Sigmoid colon (tissue), 6 donors: ENCODE measurements at regions not wholly inside any gene's neighbourhood (a gene's known extent, or its start where the extent isn't known, plus 50 kb on each side); places are given as distances from the start of the nearest gene placed in this dataset.

ENCODE experiments used
- DNase-seq: peaks from one replicate; pipeline ENCODE4 v3.0.0-alpha.2; 2019
- H3K27ac ChIP-seq, 4 donors: fragments of 200-600 bp; sonication (generic); one replicate each; pipeline ENCODE4 v1.5.1; 2016 to 2019; ENCODE audit warnings: mild to moderate bottlenecking in 1 of 4
- H3K27me3 ChIP-seq, 3 donors: fragments of 200-600 bp; sonication (generic); one replicate each; pipeline ENCODE4 v1.5.1; 2019; ENCODE audit warnings: mild to moderate bottlenecking in 1 of 3
- H3K36me3 ChIP-seq, 4 donors: fragments of 200-600 bp; sonication (generic); one replicate each; pipeline ENCODE4 v1.5.1; 2016 to 2019
- H3K4me1 ChIP-seq, 4 donors: fragments of 200-600 bp; sonication (generic); one replicate each; pipeline ENCODE4 v1.5.1; 2017 to 2019
- H3K4me3 ChIP-seq, 4 donors: fragments of 200-600 bp; sonication (generic); one replicate each; pipeline ENCODE4 v1.5.1; 2017 to 2019; ENCODE audit warnings: mild to moderate bottlenecking in 2 of 4, moderate library complexity in 1 of 4
- H3K9me3 ChIP-seq, 4 donors: fragments of 200-600 bp in 3 of 4; sonication (generic) in 3 of 4; one replicate each; pipeline versions ENCODE4 v1.5.1 to v1.6.1; 2013 to 2019
- CTCF ChIP-seq, 4 experiments: fragments of 450-650 bp in 3 of 4; fragments of 200-600 bp in 1 of 4; IDR thresholded peaks; one replicate each; pipeline ENCODE4 v1.5.1; 2016 to 2019; ENCODE audit warnings: antibody characterized with exemption in 4 of 4, mild to moderate bottlenecking in 3 of 4, moderate library complexity in 2 of 4
- EP300 ChIP-seq, 4 donors: sonication (generic); formaldehyde crosslinking; IDR thresholded peaks; one replicate each; pipeline ENCODE4 v1.6.1; 2017; ENCODE audit warnings: antibody characterized with exemption in 4 of 4
- POLR2A ChIP-seq, 2 donors: fragments of 450-650 bp; IDR thresholded peaks; one replicate each; pipeline ENCODE4 v1.6.1; 2016; ENCODE audit warnings: antibody characterized with exemption in 2 of 2, mild to moderate bottlenecking in 2 of 2, moderate library complexity in 2 of 2
- POLR2AphosphoS5 ChIP-seq, 4 donors: sonication (generic); formaldehyde crosslinking; IDR thresholded peaks; one replicate each; pipeline ENCODE4 v1.6.1; 2017; ENCODE audit warnings: antibody characterized with exemption in 4 of 4
- WGBS, 2 donors: extraction: QIAGEN DNeasy Blood & Tissue Kit; methylation state at CpG; one replicate each; pipeline ENCODE4 v1.1.7; 2013; 5-methylcytosine and 5-hydroxymethylcytosine counted together
- intact Hi-C: fragments of 100-400 bp; cut with DNase I; formaldehyde crosslinking; loops from one replicate; pipeline ENCODE4 v1.15.1; 2023
- donor health status: healthy with polysubstance abuse.
- donor health status: healthy.

- no peak overlapping the region for H3K4me3 ChIP-seq
- no peaks in the 10 kb centered on the region for H3K27me3 ChIP-seq
- TF ChIP-seq POLR2AphosphoS5 (IDR thresholded peaks at IDR 0.05) (no peak), POLR2A (IDR thresholded peaks at IDR 0.05) (no peak), EP300 (IDR thresholded peaks at IDR 0.05) (no peak), CTCF (IDR thresholded peaks at IDR 0.05) (no peak)
- H3K36me3 ChIP-seq, result no peaks in the 10 kb centered on the region
- intact Hi-C loops, result no loop called here
- DNase-seq, result no peak
- H3K27ac ChIP-seq, result peak overlapping the region in 3 of 4 donors; percentile 49 to 60 (median 51)
- no peaks in the 10 kb centered on the region for H3K9me3 ChIP-seq
- peaks cover 0 to 26% (median 20%) of the 10 kb centered on the region in 4 donors for H3K4me1 ChIP-seq
- 35 to 42% methylated on average over 1 of the region's 1 CpG for WGBS, 2 donors
These were observed 299.9 kb downstream of the C7orf25 start for GRCh38 chr7:42611961-42612360.

- peaks cover 0 to 32% (median 23%) of the 10 kb centered on the region in 4 donors for H3K4me1 ChIP-seq
- no peak for DNase-seq
- H3K27ac ChIP-seq, result peak overlapping the region in 3 of 4 donors; percentile 49 to 60 (median 51)
- no peaks in the 10 kb centered on the region for H3K36me3 ChIP-seq
- intact Hi-C loops, result no loop called here
- H3K9me3 ChIP-seq, result no peaks in the 10 kb centered on the region
- TF ChIP-seq POLR2A (IDR thresholded peaks at IDR 0.05) (no peak), CTCF (IDR thresholded peaks at IDR 0.05) (no peak), POLR2AphosphoS5 (IDR thresholded peaks at IDR 0.05) (no peak), EP300 (IDR thresholded peaks at IDR 0.05) (no peak)
- 38 to 66% methylated on average over 7 of the region's 7 CpGs for WGBS, 2 donors
- no peaks in the 10 kb centered on the region for H3K27me3 ChIP-seq
- H3K4me3 ChIP-seq, result no peak overlapping the region
These were observed 300.5 kb downstream of the C7orf25 start for GRCh38 chr7:42611289-42611928.

- 57 to 62% methylated on average over 3 of the region's 3 CpGs for WGBS, 2 donors
- H3K27me3 ChIP-seq, result no peaks in the 10 kb centered on the region
- peak overlapping the region in 3 of 4 donors; percentile 16 to 50 (median 44) for H3K27ac ChIP-seq
- H3K9me3 ChIP-seq, result no peaks in the 10 kb centered on the region
- H3K4me1 ChIP-seq, result peaks cover 0 to 33% (median 21%) of the 10 kb centered on the region in 4 donors
- H3K4me3 ChIP-seq, result no peak overlapping the region
- DNase-seq, result no peak
- no peaks in the 10 kb centered on the region for H3K36me3 ChIP-seq
- TF ChIP-seq POLR2A (IDR thresholded peaks at IDR 0.05) (no peak), CTCF (IDR thresholded peaks at IDR 0.05) (no peak), EP300 (IDR thresholded peaks at IDR 0.05) (no peak), POLR2AphosphoS5 (IDR thresholded peaks at IDR 0.05) (no peak)
- intact Hi-C loops, result no loop called here
These were observed 305.5 kb downstream of the C7orf25 start for GRCh38 chr7:42606193-42606905.

GRCh38 chr7:42605406-42606192 is 306.3 kb downstream of the C7orf25 start:
- Histone ChIP-seq H3K36me3 (no peaks in the 10 kb centered on the region), H3K9me3 (no peaks in the 10 kb centered on the region), H3K4me3 (no peak overlapping the region), H3K4me1 (peaks cover 0 to 26% (median 17%) of the 10 kb centered on the region in 4 donors), H3K27ac (peak overlapping the region in 2 of 4 donors; percentile 44 to 50), H3K27me3 (no peaks in the 10 kb centered on the region)
- TF ChIP-seq POLR2AphosphoS5 (IDR thresholded peaks at IDR 0.05) (no peak), POLR2A (IDR thresholded peaks at IDR 0.05) (no peak), EP300 (IDR thresholded peaks at IDR 0.05) (no peak), CTCF (IDR thresholded peaks at IDR 0.05) (no peak)
- intact Hi-C loops, result no loop called here
- WGBS, 2 donors, result 77 to 80% methylated on average over 7 of the region's 7 CpGs
- no peak for DNase-seq
